ENCODE measurements at regions not wholly inside any gene's neighbourhood (a gene's known extent, or its start where the extent isn't known, plus 50 kb on each side); places are given as distances from the start of the nearest gene placed in this dataset.

- intact Hi-C loops (cut with DNase I), result no loop called here
- no peaks in the 10 kb centered on the region for H3K27me3 ChIP-seq
- peaks cover 0 to 14% of the 10 kb centered on the region in 2 donors for H3K9me3 ChIP-seq
- no peak overlapping the region for H3K4me3 ChIP-seq
- TF ChIP-seq CTCF (IDR thresholded peaks at IDR 0.05), result no peak
- DNase-seq, result no peak
- no peaks in the 10 kb centered on the region for H3K36me3 ChIP-seq
- no peak for ATAC-seq
- H3K4me1 ChIP-seq, result no peaks in the 10 kb centered on the region
- no peak overlapping the region for H3K27ac ChIP-seq
These were observed 1107.1 kb upstream of the TMPRSS15 start for GRCh38 chr21:19510653-19511052.

- H3K4me1 ChIP-seq, result no peaks in the 10 kb centered on the region
- H3K4me3 ChIP-seq, result no peak overlapping the region
- H3K36me3 ChIP-seq, result no peaks in the 10 kb centered on the region
- no peaks in the 10 kb centered on the region for H3K27me3 ChIP-seq
- ATAC-seq (no peak), DNase-seq (no peak)
- no peak overlapping the region for H3K27ac ChIP-seq
- TF ChIP-seq CTCF (IDR thresholded peaks at IDR 0.05), result no peak
- peaks cover 0 to 3% of the 10 kb centered on the region in 2 donors for H3K9me3 ChIP-seq
- intact Hi-C loops (cut with DNase I), result no loop called here
These were observed 1118.8 kb upstream of the TMPRSS15 start for GRCh38 chr21:19522381-19522780.

GRCh38 chr21:19523061-19523460 is 1119.5 kb upstream of the TMPRSS15 start:
- no peak overlapping the region for H3K27ac ChIP-seq
- ATAC-seq (no peak), DNase-seq (no peak)
- no peaks in the 10 kb centered on the region for H3K27me3 ChIP-seq
- H3K4me1 ChIP-seq, result no peaks in the 10 kb centered on the region
- H3K36me3 ChIP-seq, result no peaks in the 10 kb centered on the region
- H3K9me3 ChIP-seq, result peaks cover 0 to 3% of the 10 kb centered on the region in 2 donors
- intact Hi-C loops (cut with DNase I), result no loop called here
- no peak for TF ChIP-seq CTCF (IDR thresholded peaks at IDR 0.05)
- H3K4me3 ChIP-seq, result no peak overlapping the region

- DNase-seq, result no peak
- no peak for TF ChIP-seq CTCF (IDR thresholded peaks at IDR 0.05)
- no peak for ATAC-seq
- peaks cover 0 to 3% of the 10 kb centered on the region in 2 donors for H3K9me3 ChIP-seq
- H3K4me3 ChIP-seq, result no peak overlapping the region
- no peaks in the 10 kb centered on the region for H3K4me1 ChIP-seq
- H3K27me3 ChIP-seq, result no peaks in the 10 kb centered on the region
- no peaks in the 10 kb centered on the region for H3K36me3 ChIP-seq
- intact Hi-C loops (cut with DNase I), result no loop called here
- no peak overlapping the region for H3K27ac ChIP-seq
These were observed 1120.2 kb upstream of the TMPRSS15 start for GRCh38 chr21:19523746-19524145.

- TF ChIP-seq CTCF (IDR thresholded peaks at IDR 0.05), result no peak
- Histone ChIP-seq H3K4me3 (no peak overlapping the region), H3K9me3 (peaks cover 0 to 3% of the 10 kb centered on the region in 2 donors), H3K27ac (no peak overlapping the region), H3K27me3 (no peaks in the 10 kb centered on the region), H3K4me1 (no peaks in the 10 kb centered on the region), H3K36me3 (no peaks in the 10 kb centered on the region)
- ATAC-seq, result no peak
- intact Hi-C loops (cut with DNase I), result no loop called here
- no peak for DNase-seq
These were observed 1125.4 kb upstream of the TMPRSS15 start for GRCh38 chr21:19529031-19529430.

Data from left lung (tissue), 4 donors.